Activated CD4-positive, alpha-beta memory T cell treated with anti-CD3 and anti-CD28 coated beads, Interleukin-2, amount 10 ng/mL, durations not matched to agents 7 days and 5 days (primary cell): ENCODE measurements at regions not wholly inside any gene's neighbourhood (a gene's known extent, or its start where the extent isn't known, plus 50 kb on each side); places are given as distances from the start of the nearest gene placed in this dataset.

Source experiments
- CTCF ChIA-PET: fragments of 350-600 bp; sonication (Branson Sonifier 250); formaldehyde crosslinking; loops from one replicate; lab custom pipeline; 2021; ENCODE audit warnings: antibody characterized with exemption, inconsistent platforms; lab: Charles Lee
- POLR2A ChIA-PET: fragments of 350-600 bp; sonication (Branson Sonifier 250); formaldehyde crosslinking; loops from one replicate; lab custom pipeline; 2021; ENCODE audit warnings: antibody characterized with exemption; lab: Charles Lee
- DNase-seq: peaks from one replicate; pipeline ENCODE4 v3.0.0-alpha.2; 2020
- H3K27ac Mint-ChIP-seq: one replicate; pipeline ENCODE4 v1.8.0; 2021; ENCODE audit warnings: mild to moderate bottlenecking, mixed read lengths
- H3K27me3 Mint-ChIP-seq: one replicate; pipeline ENCODE4 v1.8.0; 2021; ENCODE audit warnings: mixed read lengths
- H3K36me3 Mint-ChIP-seq: one replicate; pipeline ENCODE4 v1.8.0; 2021; ENCODE audit warnings: low read depth, mixed read lengths
- H3K4me1 Mint-ChIP-seq: one replicate; pipeline ENCODE4 v1.8.0; 2021; ENCODE audit warnings: mixed read lengths
- H3K4me3 Mint-ChIP-seq: one replicate; pipeline ENCODE4 v1.8.0; 2021; ENCODE audit warnings: mild to moderate bottlenecking, mixed read lengths
- H3K9me3 Mint-ChIP-seq: one replicate; pipeline ENCODE4 v1.8.0; 2021; ENCODE audit warnings: mixed read lengths

GRCh38 chr11:37505406-37505805 lies 907.4 kb upstream of the RAG2 start:
- Mint-ChIP-seq H3K9me3 (peaks cover 9% of the 10 kb centered on the region), H3K4me3 (no peak overlapping the region), H3K4me1 (no peaks in the 10 kb centered on the region), H3K27me3 (no peaks in the 10 kb centered on the region), H3K36me3 (no peaks in the 10 kb centered on the region), H3K27ac (no peak overlapping the region)
- POLR2A ChIA-PET, result no interaction called here
- no peak for DNase-seq
- CTCF ChIA-PET, result no interaction called here

- POLR2A ChIA-PET, result no interaction called here
- H3K27me3 Mint-ChIP-seq, result no peaks in the 10 kb centered on the region
- no peaks in the 10 kb centered on the region for H3K4me1 Mint-ChIP-seq
These were observed 906.9 kb upstream of the RAG2 start for GRCh38 chr11:37504921-37505320.

GRCh38 chr11:37504060-37504611 lies 906.1 kb upstream of the RAG2 start:
- no peak overlapping the region for H3K4me3 Mint-ChIP-seq
- H3K36me3 Mint-ChIP-seq, result no peaks in the 10 kb centered on the region
- no peak for DNase-seq
- POLR2A ChIA-PET, result no interaction called here
- H3K27me3 Mint-ChIP-seq, result no peaks in the 10 kb centered on the region
- no peak overlapping the region for H3K27ac Mint-ChIP-seq
- no peaks in the 10 kb centered on the region for H3K4me1 Mint-ChIP-seq
- peaks cover 4% of the 10 kb centered on the region for H3K9me3 Mint-ChIP-seq
- CTCF ChIA-PET, result no interaction called here

More at GRCh38 chr11:37504921-37505320, 906.9 kb upstream of the RAG2 start:
- no peak overlapping the region for H3K27ac Mint-ChIP-seq
- H3K4me3 Mint-ChIP-seq, result no peak overlapping the region
- H3K36me3 Mint-ChIP-seq, result no peaks in the 10 kb centered on the region
- H3K9me3 Mint-ChIP-seq, result peaks cover 8% of the 10 kb centered on the region
- CTCF ChIA-PET, result no interaction called here
- no peak for DNase-seq

GRCh38 chr11:37503411-37504059 lies 905.5 kb upstream of the RAG2 start:
- Mint-ChIP-seq H3K4me3 (no peak overlapping the region), H3K36me3 (no peaks in the 10 kb centered on the region), H3K27ac (no peak overlapping the region), H3K27me3 (no peaks in the 10 kb centered on the region), H3K9me3 (peaks cover 4% of the 10 kb centered on the region), H3K4me1 (no peaks in the 10 kb centered on the region)
- DNase-seq, result no peak
- POLR2A ChIA-PET, result no interaction called here
- CTCF ChIA-PET, result no interaction called here

GRCh38 chr11:37502202-37502601 lies 904.2 kb upstream of the RAG2 start:
- POLR2A ChIA-PET, result no interaction called here
- Mint-ChIP-seq H3K9me3 (peaks cover 4% of the 10 kb centered on the region), H3K4me3 (no peak overlapping the region), H3K27me3 (no peaks in the 10 kb centered on the region), H3K4me1 (no peaks in the 10 kb centered on the region), H3K36me3 (no peaks in the 10 kb centered on the region), H3K27ac (no peak overlapping the region)
- no peak for DNase-seq
- CTCF ChIA-PET, result no interaction called here

GRCh38 chr11:37500425-37500824 lies 902.4 kb upstream of the RAG2 start:
- CTCF ChIA-PET, result no interaction called here
- Mint-ChIP-seq H3K4me1 (no peaks in the 10 kb centered on the region), H3K27ac (no peak overlapping the region), H3K9me3 (no peaks in the 10 kb centered on the region), H3K27me3 (no peaks in the 10 kb centered on the region), H3K4me3 (no peak overlapping the region), H3K36me3 (no peaks in the 10 kb centered on the region)
- POLR2A ChIA-PET, result no interaction called here
- no peak for DNase-seq

- POLR2A ChIA-PET, result no interaction called here
- H3K4me1 Mint-ChIP-seq, result no peaks in the 10 kb centered on the region
- no peak overlapping the region for H3K4me3 Mint-ChIP-seq
- H3K9me3 Mint-ChIP-seq, result peaks cover 3% of the 10 kb centered on the region
- H3K27ac Mint-ChIP-seq, result no peak overlapping the region
- CTCF ChIA-PET, result no interaction called here
- no peaks in the 10 kb centered on the region for H3K27me3 Mint-ChIP-seq
- H3K36me3 Mint-ChIP-seq, result no peaks in the 10 kb centered on the region
- no peak for DNase-seq
These were observed 899.3 kb upstream of the RAG2 start for GRCh38 chr11:37497326-37497725.

- Mint-ChIP-seq H3K27ac (no peak overlapping the region), H3K27me3 (no peaks in the 10 kb centered on the region), H3K4me1 (no peaks in the 10 kb centered on the region), H3K9me3 (peaks cover 3% of the 10 kb centered on the region), H3K36me3 (no peaks in the 10 kb centered on the region), H3K4me3 (no peak overlapping the region)
- no peak for DNase-seq
- CTCF ChIA-PET, result no interaction called here
- POLR2A ChIA-PET, result no interaction called here
These were observed 898.2 kb upstream of the RAG2 start for GRCh38 chr11:37496201-37496600.

GRCh38 chr11:37484298-37484697 lies 886.3 kb upstream of the RAG2 start:
- CTCF ChIA-PET, result no interaction called here
- POLR2A ChIA-PET, result no interaction called here
- H3K27ac Mint-ChIP-seq, result no peak overlapping the region
- H3K4me3 Mint-ChIP-seq, result no peak overlapping the region
- no peaks in the 10 kb centered on the region for H3K27me3 Mint-ChIP-seq
- H3K36me3 Mint-ChIP-seq, result no peaks in the 10 kb centered on the region
- no peaks in the 10 kb centered on the region for H3K4me1 Mint-ChIP-seq
- peaks cover 13% of the 10 kb centered on the region for H3K9me3 Mint-ChIP-seq
- DNase-seq, result no peak

GRCh38 chr11:37483761-37484160 lies 885.7 kb upstream of the RAG2 start:
- no peak for DNase-seq
- ChIA-PET CTCF (no interaction called here), POLR2A (no interaction called here)
- H3K36me3 Mint-ChIP-seq, result no peaks in the 10 kb centered on the region
- H3K9me3 Mint-ChIP-seq, result peaks cover 13% of the 10 kb centered on the region
- no peaks in the 10 kb centered on the region for H3K4me1 Mint-ChIP-seq
- no peaks in the 10 kb centered on the region for H3K27me3 Mint-ChIP-seq
- no peak overlapping the region for H3K4me3 Mint-ChIP-seq
- no peak overlapping the region for H3K27ac Mint-ChIP-seq

- ChIA-PET POLR2A (no interaction called here), CTCF (no interaction called here)
- no peaks in the 10 kb centered on the region for H3K36me3 Mint-ChIP-seq
- no peaks in the 10 kb centered on the region for H3K27me3 Mint-ChIP-seq
- H3K9me3 Mint-ChIP-seq, result peaks cover 13% of the 10 kb centered on the region
- no peak for DNase-seq
- no peak overlapping the region for H3K4me3 Mint-ChIP-seq
- H3K4me1 Mint-ChIP-seq, result no peaks in the 10 kb centered on the region
- no peak overlapping the region for H3K27ac Mint-ChIP-seq
These were observed 876.9 kb upstream of the RAG2 start for GRCh38 chr11:37474889-37475288.

- Mint-ChIP-seq H3K27ac (no peak overlapping the region), H3K9me3 (peaks cover 14% of the 10 kb centered on the region), H3K4me3 (no peak overlapping the region), H3K4me1 (no peaks in the 10 kb centered on the region), H3K36me3 (no peaks in the 10 kb centered on the region), H3K27me3 (no peaks in the 10 kb centered on the region)
- no peak for DNase-seq
- CTCF ChIA-PET, result no interaction called here
- POLR2A ChIA-PET, result no interaction called here
These were observed 870.3 kb upstream of the RAG2 start for GRCh38 chr11:37468344-37468743.

GRCh38 chr11:37465221-37465620 lies 867.2 kb upstream of the RAG2 start:
- no peak for DNase-seq
- Mint-ChIP-seq H3K27ac (no peak overlapping the region), H3K9me3 (peaks cover 10% of the 10 kb centered on the region), H3K4me3 (no peak overlapping the region), H3K36me3 (no peaks in the 10 kb centered on the region), H3K4me1 (no peaks in the 10 kb centered on the region), H3K27me3 (no peaks in the 10 kb centered on the region)
- ChIA-PET CTCF (no interaction called here), POLR2A (no interaction called here)

- Mint-ChIP-seq H3K36me3 (no peaks in the 10 kb centered on the region), H3K4me1 (no peaks in the 10 kb centered on the region), H3K27me3 (no peaks in the 10 kb centered on the region), H3K9me3 (peaks cover 6% of the 10 kb centered on the region), H3K27ac (no peak overlapping the region), H3K4me3 (no peak overlapping the region)
- no peak for DNase-seq
- CTCF ChIA-PET, result no interaction called here
- POLR2A ChIA-PET, result no interaction called here
These were observed 861.4 kb upstream of the RAG2 start for GRCh38 chr11:37459456-37459855.
